Astrocyte of the cerebellum (primary cell): ENCODE measurements at regions not wholly inside any gene's neighbourhood (a gene's known extent, or its start where the extent isn't known, plus 50 kb on each side); places are given as distances from the start of the nearest gene placed in this dataset.
"Not testable (repeated sequence)": the region's sequence is repeated elsewhere in the genome, so short reads cannot be mapped to it uniquely, and the experiment has no call there.

Source experiments
- DNase-seq: peaks from one replicate; pipeline ENCODE4 v3.0.0-alpha.2; 2011; ENCODE audit warnings: low read depth
- H3K4me3 ChIP-seq: 2 replicates; pipeline ENCODE4 v1.5.1; 2011; ENCODE audit warnings: mild to moderate bottlenecking, low read depth, low read length, moderate library complexity
- CTCF ChIP-seq: IDR thresholded peaks from 2 replicates; pipeline ENCODE4 v1.5.1; 2012; ENCODE audit warnings: low read length, low read depth, moderate library complexity, mild to moderate bottlenecking; ENCODE audit errors: missing control alignments
- in situ Hi-C: cut with HindIII; loops from 2 replicates; pipeline ENCODE4 v1.10.0; 2017; ENCODE audit warnings: low sequenced_read_pairs

DNA sequence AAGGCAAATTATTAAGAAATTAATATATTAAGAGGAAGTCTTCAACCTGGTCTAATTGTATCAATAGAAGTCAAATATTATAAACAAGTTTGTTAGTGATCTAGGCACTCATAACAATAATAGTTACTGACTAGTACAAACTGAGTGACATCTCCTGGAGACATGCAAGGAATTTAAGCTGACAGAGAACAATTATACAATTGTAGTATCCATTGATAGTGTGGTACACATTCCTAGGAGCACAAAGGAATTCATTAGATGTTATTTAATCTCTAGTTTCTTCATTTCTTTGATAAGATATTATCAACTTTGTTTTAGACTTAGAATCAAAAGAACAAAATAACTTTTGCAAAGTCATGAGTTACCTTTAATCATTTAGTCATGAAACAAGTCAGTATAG, 1048.6 kb downstream of the PCDH7 start:
- DNase-seq, result no peak
- in situ Hi-C loops, result no loop called here
- no peak overlapping the region for H3K4me3 ChIP-seq
- TF ChIP-seq CTCF, result no peak

GRCh38 chr4:31783311-31783710, 1063.1 kb downstream of the PCDH7 start:
- no peak overlapping the region for H3K4me3 ChIP-seq
- TF ChIP-seq CTCF, result no peak
- in situ Hi-C loops, result no loop called here
- no peak for DNase-seq

GRCh38 chr4:31784558-31784957, 1064.4 kb downstream of the PCDH7 start:
- DNase-seq, result no peak
- TF ChIP-seq CTCF, result no peak
- in situ Hi-C loops, result no loop called here

GRCh38 chr4:31787701-31788100, 1067.5 kb downstream of the PCDH7 start:
- in situ Hi-C loops, result no loop called here

More at GRCh38 chr4:31784558-31784957, 1064.4 kb downstream of the PCDH7 start:
- no peak overlapping the region for H3K4me3 ChIP-seq

DNA sequence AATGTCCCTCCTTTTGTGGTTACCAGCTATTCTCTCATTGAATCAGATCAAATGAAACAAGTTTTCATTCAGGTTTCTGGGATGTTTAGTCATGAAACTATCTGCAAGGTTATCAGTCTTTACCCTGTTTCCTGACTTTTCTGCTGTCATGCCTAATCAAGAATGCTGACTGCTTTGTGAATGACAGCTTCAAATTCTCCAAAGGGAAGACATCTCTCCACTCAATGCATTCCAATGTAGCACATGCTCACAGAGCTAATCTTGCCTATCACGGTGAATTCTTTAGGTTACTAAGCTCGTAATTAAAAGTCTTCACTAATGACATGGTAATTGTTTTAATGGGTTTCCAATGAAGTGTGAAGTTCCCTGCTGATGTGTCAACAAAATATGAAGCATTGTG, 1068.5 kb downstream of the PCDH7 start:
- in situ Hi-C loops, result no loop called here
- no peak overlapping the region for H3K4me3 ChIP-seq
- TF ChIP-seq CTCF, result no peak
- no peak for DNase-seq

More at GRCh38 chr4:31787701-31788100, 1067.5 kb downstream of the PCDH7 start:
- H3K4me3 ChIP-seq, result no peak overlapping the region
- DNase-seq, result no peak
- TF ChIP-seq CTCF, result no peak

- DNase-seq, result no peak
- in situ Hi-C loops, result no loop called here
- H3K4me3 ChIP-seq, result no peak overlapping the region
- no peak for TF ChIP-seq CTCF
Measured at GRCh38 chr4:31791666-31792065, 1071.5 kb downstream of the PCDH7 start.

GRCh38 chr4:31793907-31794306, 1073.7 kb downstream of the PCDH7 start:
- no peak for DNase-seq
- TF ChIP-seq CTCF, result peak; percentile 26
- no peak overlapping the region for H3K4me3 ChIP-seq
- in situ Hi-C loops, result no loop called here

DNA sequence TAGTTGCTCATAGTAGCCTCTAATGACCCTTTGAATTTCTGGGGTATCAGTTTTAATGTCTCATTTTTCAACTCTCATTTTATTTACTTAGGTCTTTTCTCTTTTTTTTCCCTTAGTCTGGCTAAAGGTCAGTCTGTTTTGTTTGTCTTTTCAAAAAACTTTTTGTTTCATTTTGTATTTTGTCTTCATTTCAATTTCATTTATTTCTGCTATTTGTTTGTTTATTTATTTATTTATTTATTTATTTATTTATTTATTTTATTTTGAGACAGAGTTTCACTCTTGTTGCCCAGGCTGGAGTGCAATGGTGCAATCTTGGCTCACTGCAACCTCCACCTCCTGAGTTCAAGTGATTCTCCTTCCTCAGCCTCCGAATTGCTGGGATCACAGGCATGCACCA, 1076.9 kb downstream of the PCDH7 start:
- in situ Hi-C loops, DNase-seq, H3K4me3 ChIP-seq: not testable (repeated sequence)
